GM12864 (cell line): ENCODE measurements at regions not wholly inside any gene's neighbourhood (a gene's known extent, or its start where the extent isn't known, plus 50 kb on each side); places are given as distances from the start of the nearest gene placed in this dataset.

Experiments
- DNase-seq: peaks from one replicate; pipeline ENCODE4 v3.0.0-alpha.2; 2011; ENCODE audit warnings: low read depth
- H3K4me3 ChIP-seq: 2 replicates; pipeline ENCODE4 v1.5.1; 2011; ENCODE audit warnings: mild to moderate bottlenecking, low read depth, low read length, control low read depth
- TF ChIP-seq, protein P1 (sequence below): IDR thresholded peaks from 2 replicates; pipeline ENCODE4 v1.5.1; 2011; ENCODE audit warnings: low read depth, mild to moderate bottlenecking, moderate library complexity, low read length, control low read depth, inconsistent platforms; ENCODE audit errors: missing control alignments

DNA sequence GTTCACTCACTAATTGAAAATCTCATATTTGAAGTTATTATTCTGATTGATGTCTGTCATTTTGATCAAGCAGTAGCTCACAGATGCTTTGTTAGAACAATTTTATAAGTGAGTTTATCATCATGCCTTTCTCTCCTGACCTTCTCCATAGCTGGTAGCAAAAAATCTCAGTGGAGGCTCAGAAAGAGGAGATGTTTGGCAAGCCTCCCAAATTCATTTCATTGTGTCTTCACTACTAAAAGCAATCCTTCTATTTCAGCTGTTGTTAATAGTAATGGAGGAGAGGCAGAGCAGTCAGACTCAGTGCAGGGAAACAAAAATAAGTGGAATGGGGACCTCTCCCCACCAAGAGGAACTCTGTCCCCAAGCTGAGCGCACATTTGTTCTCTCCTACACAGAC lies 2127.8 kb upstream of the CELF4 start:
- TF ChIP-seq, protein P1, sequence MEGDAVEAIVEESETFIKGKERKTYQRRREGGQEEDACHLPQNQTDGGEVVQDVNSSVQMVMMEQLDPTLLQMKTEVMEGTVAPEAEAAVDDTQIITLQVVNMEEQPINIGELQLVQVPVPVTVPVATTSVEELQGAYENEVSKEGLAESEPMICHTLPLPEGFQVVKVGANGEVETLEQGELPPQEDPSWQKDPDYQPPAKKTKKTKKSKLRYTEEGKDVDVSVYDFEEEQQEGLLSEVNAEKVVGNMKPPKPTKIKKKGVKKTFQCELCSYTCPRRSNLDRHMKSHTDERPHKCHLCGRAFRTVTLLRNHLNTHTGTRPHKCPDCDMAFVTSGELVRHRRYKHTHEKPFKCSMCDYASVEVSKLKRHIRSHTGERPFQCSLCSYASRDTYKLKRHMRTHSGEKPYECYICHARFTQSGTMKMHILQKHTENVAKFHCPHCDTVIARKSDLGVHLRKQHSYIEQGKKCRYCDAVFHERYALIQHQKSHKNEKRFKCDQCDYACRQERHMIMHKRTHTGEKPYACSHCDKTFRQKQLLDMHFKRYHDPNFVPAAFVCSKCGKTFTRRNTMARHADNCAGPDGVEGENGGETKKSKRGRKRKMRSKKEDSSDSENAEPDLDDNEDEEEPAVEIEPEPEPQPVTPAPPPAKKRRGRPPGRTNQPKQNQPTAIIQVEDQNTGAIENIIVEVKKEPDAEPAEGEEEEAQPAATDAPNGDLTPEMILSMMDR: no peak
- H3K4me3 ChIP-seq: no peak overlapping the region
- no peak for DNase-seq

DNA sequence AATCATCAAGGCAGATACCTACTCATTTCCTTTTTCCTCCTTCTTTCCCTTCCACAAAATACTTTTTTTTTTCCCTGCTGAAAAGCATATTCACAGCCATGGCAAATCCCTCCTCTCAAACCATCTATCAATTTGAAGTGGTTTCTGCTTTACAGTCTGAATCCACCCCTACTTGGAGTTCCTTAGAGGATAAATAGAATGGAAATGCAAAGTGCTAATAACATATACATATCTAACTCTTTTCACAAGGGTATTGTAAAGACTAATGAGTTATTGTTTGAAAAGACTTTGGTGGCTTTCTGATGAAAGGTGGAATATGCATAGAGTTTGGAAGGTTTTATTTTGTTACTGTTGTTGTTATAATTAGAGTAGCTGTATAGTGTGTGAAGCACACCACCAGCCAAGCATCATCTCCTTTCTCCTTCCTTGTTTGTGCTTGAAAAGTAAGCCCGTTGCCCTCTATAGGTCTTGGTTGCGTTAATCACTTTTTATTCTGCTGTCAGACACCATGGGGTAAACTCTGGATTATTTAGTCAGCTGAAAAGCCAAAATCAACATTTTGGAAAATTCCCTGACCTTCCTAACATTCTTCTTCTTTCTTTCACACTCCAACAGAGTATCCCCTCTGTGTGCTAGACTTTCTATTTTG lies 2126.9 kb upstream of the CELF4 start:
- TF ChIP-seq, protein P1: no peak
- DNase-seq: no peak
- H3K4me3 ChIP-seq: no peak overlapping the region

DNA sequence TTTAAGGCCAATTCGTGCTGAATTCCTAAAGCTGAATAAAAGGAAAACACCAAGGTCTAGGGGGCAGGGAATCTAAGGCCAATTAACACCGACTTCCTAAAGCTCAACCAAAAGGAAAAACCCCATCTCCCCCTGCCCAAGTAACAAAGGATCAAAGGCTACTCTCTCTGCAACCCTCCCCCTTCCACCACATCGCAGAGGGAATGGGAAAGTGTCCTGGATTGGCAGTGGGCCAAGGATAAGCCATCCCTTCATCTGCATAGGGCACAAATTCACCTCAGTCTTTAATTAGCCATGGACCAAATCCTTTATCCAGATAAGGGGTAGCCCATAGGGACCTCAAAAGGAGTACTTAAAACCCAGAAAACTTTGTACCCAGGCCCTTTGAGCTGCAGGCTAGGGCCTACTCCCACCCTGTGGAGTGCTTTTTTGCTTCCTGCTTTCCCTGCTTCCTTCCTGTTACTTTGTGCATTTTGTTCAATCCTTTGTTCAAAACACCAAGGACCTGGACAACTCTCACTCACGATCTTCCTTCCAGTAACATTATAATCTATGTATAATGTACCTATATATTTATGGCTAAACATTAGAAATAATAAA lies 2119.8 kb upstream of the CELF4 start:
- DNase-seq: no peak
- TF ChIP-seq, protein P1: no peak
- no peak overlapping the region for H3K4me3 ChIP-seq

DNA sequence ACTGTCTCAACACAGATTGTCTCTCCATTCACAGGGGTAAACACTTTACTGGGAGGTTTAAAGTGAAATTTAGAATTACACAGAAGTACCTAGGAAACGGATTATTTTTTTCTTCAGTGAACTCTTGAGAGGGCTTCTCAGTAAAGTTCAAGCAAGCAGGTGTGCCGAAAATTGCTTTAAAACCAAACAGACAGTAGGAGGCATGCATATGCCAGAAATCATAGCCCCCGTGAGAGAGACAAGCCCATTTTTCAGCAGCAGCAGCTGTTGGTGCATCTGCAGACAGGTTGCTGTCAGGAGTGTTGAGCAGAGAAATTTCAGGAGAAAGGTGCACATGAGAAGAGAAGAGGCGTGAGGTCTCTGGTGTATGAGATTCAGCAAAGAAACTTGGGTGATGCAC lies 2115.5 kb upstream of the CELF4 start:
- DNase-seq: no peak
- TF ChIP-seq, protein P1: no peak
- no peak overlapping the region for H3K4me3 ChIP-seq

DNA sequence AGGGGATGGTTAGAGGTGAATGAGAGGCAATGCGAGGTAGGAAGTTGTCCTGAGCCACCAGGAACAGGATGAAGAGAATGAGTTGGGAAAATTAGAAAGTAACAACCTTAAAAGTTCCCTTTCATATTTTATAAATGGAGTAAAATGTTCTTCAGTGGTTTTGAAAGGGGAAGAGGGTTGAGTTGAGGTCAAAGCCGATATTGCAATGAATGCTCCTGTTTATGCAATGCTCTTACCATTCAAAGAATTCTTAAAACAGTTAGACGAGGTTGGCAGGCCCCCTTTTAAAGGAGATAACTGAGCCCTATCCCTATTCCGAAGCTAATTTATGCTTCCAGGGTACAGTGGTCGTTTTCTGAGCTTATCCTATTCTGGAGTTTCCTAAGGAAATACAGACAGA lies 2110.3 kb upstream of the CELF4 start:
- H3K4me3 ChIP-seq: no peak overlapping the region
- no peak for DNase-seq
- TF ChIP-seq, protein P1: no peak

DNA sequence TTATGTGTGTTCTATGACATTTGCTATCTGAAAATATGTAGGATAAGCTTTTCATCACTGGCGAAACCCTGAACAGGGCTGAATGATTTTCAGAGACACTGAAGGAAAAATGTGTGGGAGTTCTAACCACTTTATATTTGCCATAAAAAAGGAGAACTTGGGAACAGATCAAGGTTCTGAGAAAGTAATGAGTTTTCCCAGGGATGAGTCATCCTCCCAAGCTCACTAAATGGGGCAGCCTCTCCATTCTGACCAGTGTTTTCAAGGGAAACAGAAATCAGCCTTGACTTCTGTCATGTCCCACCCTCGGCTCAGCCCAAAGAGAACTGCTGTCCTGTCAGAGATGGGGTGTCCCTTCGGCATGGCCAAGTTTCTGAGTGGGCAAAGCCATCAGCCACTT lies 2109.8 kb upstream of the CELF4 start:
- H3K4me3 ChIP-seq: no peak overlapping the region
- TF ChIP-seq, protein P1: no peak
- no peak for DNase-seq

DNA sequence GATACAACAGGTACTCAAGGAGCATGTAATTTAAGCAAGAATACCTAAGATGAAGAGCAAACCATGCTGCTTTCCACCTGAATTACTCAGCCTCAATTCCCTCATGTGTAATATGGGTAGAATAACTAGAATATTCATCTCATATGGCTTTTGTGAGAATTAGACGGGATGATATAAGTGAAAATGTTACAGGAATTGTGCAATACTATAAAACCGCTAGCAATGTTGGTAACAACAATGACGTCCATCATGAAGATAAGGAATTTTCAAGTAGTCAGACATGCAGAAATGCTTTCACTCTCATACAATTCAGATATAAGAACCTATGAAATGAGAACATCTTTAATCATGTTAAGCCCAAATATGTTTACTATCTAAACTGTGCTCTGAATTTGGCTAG lies 2106.6 kb upstream of the CELF4 start:
- no peak overlapping the region for H3K4me3 ChIP-seq
- DNase-seq: no peak
- TF ChIP-seq, protein P1: no peak
